Body of pancreas (tissue), 4 donors: ENCODE measurements at regions not wholly inside any gene's neighbourhood (a gene's known extent, or its start where the extent isn't known, plus 50 kb on each side); places are given as distances from the start of the nearest gene placed in this dataset.

Source experiments
- POLR2A ChIP-seq, 3 donors: fragments of 450-650 bp; IDR thresholded peaks; one replicate each; pipeline ENCODE4 v1.6.1; 2016; ENCODE audit warnings: antibody characterized with exemption in 3 of 3, mild to moderate bottlenecking in 2 of 3
- TF ChIP-seq, protein P1 (sequence below), 7 experiments: fragments of 450-650 bp in 4 of 7; fragments of 200-600 bp in 3 of 7; sonication (generic) in 3 of 7; IDR thresholded peaks; one replicate each; pipeline ENCODE4 v1.5.1; 2016 to 2019; ENCODE audit warnings: antibody characterized with exemption in 7 of 7

DNA sequence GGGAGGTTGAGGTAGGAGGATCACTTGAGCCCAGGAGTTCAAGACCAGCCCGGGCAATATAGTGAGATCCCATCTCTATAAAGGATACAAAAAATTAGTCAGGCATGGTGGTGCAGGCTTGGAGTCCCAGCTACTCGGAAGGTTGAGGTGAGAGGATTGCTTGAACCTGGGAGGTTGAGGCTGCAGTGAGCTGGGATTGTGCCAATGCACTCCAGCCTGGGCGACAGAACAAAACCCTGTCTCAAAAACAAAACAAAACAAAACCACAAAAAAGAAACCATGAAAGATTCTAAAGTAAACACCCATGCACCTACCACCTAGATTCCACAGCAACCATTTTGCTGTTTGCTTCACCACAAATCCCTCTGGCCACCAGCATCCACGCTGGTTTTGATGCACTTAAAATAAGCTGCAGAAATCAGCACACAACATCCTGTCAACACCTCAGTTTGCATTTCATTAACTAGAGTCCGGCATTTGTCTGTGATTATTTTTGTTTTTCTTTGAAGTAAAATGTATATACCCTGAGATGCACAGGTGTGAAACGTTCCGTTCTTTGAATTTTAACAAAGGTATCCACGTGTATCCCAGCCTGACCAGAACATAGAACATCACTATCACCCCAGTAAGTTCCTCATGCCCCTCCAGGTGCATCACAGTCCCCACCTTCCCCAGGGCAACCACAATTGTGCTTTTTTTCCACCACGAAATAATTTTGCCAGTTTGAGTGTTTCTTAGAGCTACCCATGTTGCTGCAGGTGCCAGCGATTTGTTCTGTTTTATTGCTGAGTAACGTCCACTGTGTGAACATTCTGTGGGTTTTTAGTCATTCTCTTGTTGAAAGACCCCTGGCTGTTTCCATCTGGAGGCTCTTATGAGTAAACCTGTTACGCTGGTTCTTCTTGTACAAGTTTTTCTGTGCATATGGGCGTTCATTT is 191.5 kb downstream of the SEC14L1 start:
- TF ChIP-seq, protein P1, sequence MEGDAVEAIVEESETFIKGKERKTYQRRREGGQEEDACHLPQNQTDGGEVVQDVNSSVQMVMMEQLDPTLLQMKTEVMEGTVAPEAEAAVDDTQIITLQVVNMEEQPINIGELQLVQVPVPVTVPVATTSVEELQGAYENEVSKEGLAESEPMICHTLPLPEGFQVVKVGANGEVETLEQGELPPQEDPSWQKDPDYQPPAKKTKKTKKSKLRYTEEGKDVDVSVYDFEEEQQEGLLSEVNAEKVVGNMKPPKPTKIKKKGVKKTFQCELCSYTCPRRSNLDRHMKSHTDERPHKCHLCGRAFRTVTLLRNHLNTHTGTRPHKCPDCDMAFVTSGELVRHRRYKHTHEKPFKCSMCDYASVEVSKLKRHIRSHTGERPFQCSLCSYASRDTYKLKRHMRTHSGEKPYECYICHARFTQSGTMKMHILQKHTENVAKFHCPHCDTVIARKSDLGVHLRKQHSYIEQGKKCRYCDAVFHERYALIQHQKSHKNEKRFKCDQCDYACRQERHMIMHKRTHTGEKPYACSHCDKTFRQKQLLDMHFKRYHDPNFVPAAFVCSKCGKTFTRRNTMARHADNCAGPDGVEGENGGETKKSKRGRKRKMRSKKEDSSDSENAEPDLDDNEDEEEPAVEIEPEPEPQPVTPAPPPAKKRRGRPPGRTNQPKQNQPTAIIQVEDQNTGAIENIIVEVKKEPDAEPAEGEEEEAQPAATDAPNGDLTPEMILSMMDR (IDR thresholded peaks at IDR 0.05), result no peak
- no peak for TF ChIP-seq POLR2A (IDR thresholded peaks at IDR 0.05)
